ENCODE measurements at regions not wholly inside any gene's neighbourhood (a gene's known extent, or its start where the extent isn't known, plus 50 kb on each side); places are given as distances from the start of the nearest gene placed in this dataset.

DNA sequence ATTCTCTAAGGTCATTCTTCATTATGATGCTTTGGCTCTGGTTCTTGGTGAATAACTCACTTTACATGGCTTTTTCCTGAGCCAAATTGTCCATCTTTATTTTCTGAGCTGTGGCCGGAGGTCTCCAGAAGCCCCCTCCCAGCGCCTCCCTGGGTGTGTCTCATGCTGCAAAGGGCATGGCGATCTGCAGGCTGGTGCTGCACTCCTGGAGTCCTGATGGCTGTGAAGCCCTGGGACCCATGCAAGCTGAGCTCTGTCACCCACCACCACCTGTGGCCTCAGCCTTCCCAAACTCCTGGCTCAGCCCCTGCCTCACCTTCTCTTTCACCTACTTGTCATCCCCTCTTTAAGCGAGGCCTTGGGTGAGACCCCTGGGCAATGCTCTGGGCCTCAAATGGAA is 96.9 kb downstream of the CEBPB start:
- WGBS (ENCODE audit: insufficient coverage, low coverage, low lambda C conversion rate, missing lambda C conversion rate) = 83% methylated on average over 1 of the region's 4 CpGs
- no peak for TF ChIP-seq POLR2A (IDR thresholded peaks at IDR 0.05)
- TF ChIP-seq, protein P1, sequence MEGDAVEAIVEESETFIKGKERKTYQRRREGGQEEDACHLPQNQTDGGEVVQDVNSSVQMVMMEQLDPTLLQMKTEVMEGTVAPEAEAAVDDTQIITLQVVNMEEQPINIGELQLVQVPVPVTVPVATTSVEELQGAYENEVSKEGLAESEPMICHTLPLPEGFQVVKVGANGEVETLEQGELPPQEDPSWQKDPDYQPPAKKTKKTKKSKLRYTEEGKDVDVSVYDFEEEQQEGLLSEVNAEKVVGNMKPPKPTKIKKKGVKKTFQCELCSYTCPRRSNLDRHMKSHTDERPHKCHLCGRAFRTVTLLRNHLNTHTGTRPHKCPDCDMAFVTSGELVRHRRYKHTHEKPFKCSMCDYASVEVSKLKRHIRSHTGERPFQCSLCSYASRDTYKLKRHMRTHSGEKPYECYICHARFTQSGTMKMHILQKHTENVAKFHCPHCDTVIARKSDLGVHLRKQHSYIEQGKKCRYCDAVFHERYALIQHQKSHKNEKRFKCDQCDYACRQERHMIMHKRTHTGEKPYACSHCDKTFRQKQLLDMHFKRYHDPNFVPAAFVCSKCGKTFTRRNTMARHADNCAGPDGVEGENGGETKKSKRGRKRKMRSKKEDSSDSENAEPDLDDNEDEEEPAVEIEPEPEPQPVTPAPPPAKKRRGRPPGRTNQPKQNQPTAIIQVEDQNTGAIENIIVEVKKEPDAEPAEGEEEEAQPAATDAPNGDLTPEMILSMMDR (IDR thresholded peaks at IDR 0.05) = no peak
- Histone ChIP-seq H3K4me3 (no peak overlapping the region), H3K9me3 (no peaks in the 10 kb centered on the region), H3K4me1 (peaks cover 0 to 34% (median 14%) of the 10 kb centered on the region in 4 donors), H3K27me3 (no peaks in the 10 kb centered on the region), H3K27ac (no peak overlapping the region), H3K36me3 (no peaks in the 10 kb centered on the region)
- intact Hi-C loops (cut with DNase I) = no loop called here
- DNase-seq = no peak
- ATAC-seq = no peak

DNA sequence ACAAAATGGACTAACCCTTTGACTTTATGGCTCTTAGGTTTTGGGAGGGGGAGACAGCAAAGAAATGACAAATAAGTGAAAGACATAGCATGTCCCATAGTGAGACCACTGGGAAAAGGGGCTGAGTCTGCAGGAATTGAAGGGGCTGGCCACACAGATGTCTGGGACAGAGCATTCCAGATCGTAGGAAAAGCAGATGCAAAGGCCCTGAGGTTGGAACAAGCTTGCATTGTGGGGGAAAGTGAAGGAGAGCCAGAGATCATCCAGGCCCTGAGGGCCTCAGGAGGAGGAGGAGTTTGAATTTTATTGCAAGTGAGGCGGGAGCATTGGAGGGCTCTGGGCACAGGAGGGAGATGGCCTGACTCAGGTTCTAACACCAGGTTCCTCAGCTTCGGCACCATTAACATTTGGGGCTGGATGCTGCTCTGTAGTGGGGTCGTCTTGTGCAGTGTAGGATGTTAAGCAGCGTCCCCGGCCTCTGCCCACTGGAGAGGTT is 97.5 kb downstream of the CEBPB start:
- intact Hi-C loops (cut with DNase I) = no loop called here
- Histone ChIP-seq H3K27ac (no peak overlapping the region), H3K27me3 (no peaks in the 10 kb centered on the region), H3K4me3 (no peak overlapping the region), H3K9me3 (no peaks in the 10 kb centered on the region), H3K4me1 (peaks cover 0 to 40% (median 18%) of the 10 kb centered on the region in 4 donors), H3K36me3 (no peaks in the 10 kb centered on the region)
- WGBS (ENCODE audit: insufficient coverage, low coverage, low lambda C conversion rate, missing lambda C conversion rate) = 100% methylated on average over 1 of the region's 6 CpGs
- TF ChIP-seq POLR2A (IDR thresholded peaks at IDR 0.05) = no peak
- TF ChIP-seq, protein P1 (IDR thresholded peaks at IDR 0.05) = no peak
- no peak for DNase-seq
- no peak for ATAC-seq

DNA sequence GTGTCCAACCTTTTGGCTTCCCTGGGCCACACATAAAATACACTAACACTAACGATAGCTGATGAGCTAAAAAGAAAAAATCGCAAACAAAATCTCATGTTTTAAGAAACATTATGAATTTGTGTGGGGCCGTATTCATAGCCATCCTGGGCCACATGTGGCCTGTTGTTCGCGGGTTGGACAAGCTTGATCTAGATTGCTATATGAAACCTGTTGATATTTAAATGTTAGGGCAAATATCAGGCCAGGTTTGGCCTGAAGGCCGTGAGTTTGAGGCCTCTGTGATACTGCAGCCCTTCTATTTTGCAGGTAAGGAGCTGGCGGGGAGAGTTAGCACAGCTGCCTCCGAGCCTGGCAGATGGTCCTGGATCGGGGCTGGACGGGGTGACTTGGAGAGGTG is 99.0 kb downstream of the CEBPB start:
- DNase-seq = peak in 1 of 3 donors; percentile 42
- H3K27me3 ChIP-seq = no peaks in the 10 kb centered on the region
- H3K4me3 ChIP-seq = no peak overlapping the region
- ATAC-seq = no peak
- no peaks in the 10 kb centered on the region for H3K36me3 ChIP-seq
- intact Hi-C loops (cut with DNase I) = no loop called here
- 85% methylated on average over 7 of the region's 10 CpGs for WGBS (ENCODE audit: insufficient coverage, low coverage, low lambda C conversion rate, missing lambda C conversion rate)
- TF ChIP-seq POLR2A (IDR thresholded peaks at IDR 0.05) = no peak
- TF ChIP-seq, protein P1 (IDR thresholded peaks at IDR 0.05) = no peak
- H3K4me1 ChIP-seq = peaks cover 0 to 34% (median 16%) of the 10 kb centered on the region in 4 donors
- H3K27ac ChIP-seq = no peak overlapping the region
- H3K9me3 ChIP-seq = no peaks in the 10 kb centered on the region

DNA sequence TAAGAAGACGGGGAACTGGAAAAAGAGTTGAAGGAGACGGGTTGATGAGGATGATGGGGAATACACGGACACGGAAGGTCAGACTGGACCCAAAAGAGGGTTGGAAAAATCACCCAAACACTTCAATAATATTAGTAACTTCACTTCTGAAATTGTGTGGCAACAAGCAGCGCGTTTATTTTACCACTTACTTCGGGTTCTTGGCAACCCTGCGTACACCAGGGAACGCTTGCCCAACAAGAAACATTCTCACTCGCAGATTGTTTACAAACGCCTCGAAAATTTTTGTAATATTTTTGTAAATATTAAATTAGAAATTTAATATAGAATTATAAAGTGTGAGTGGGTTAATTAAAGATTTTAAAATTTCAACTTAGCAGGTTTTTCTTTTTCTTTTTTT is 99.5 kb downstream of the CEBPB start:
- Histone ChIP-seq H3K4me1 (peaks cover 0 to 29% (median 16%) of the 10 kb centered on the region in 4 donors), H3K4me3 (no peak overlapping the region), H3K36me3 (no peaks in the 10 kb centered on the region), H3K9me3 (no peaks in the 10 kb centered on the region), H3K27ac (no peak overlapping the region), H3K27me3 (no peaks in the 10 kb centered on the region)
- DNase-seq = peak in 1 of 3 donors; percentile 1
- 87% methylated on average over 12 of the region's 12 CpGs for WGBS (ENCODE audit: insufficient coverage, low coverage, low lambda C conversion rate, missing lambda C conversion rate)
- TF ChIP-seq, protein P1 (IDR thresholded peaks at IDR 0.05) = no peak
- no peak for TF ChIP-seq POLR2A (IDR thresholded peaks at IDR 0.05)
- no peak for ATAC-seq
- intact Hi-C loops (cut with DNase I) = no loop called here

DNA sequence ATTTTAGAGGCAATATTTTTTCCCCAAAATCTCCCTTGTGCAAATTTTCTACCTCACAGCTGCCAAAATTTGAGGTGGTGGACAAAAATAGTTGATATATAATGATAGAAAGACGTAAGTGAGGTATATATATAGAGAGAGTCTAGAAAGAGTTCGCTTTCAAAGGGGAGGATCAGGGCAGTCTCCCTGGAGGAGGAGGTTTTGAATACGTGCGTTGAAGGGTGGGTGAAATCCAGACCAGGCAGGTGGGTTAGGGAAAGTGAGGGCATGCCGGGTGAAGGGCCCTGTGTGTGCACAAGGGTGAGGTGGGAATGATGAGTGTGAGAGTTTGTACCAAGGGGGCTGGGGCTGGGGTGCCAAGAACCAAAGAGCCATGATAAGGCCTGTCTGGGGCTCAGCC is 100.2 kb downstream of the CEBPB start:
- H3K4me3 ChIP-seq = no peak overlapping the region
- no peak for ATAC-seq
- DNase-seq = peak in 1 of 3 donors; percentile 13

More for the DNA sequence above, 100.2 kb downstream of the CEBPB start:
- Histone ChIP-seq H3K9me3 (no peaks in the 10 kb centered on the region), H3K36me3 (no peaks in the 10 kb centered on the region), H3K27ac (peak overlapping the region in 1 of 3 donors; percentile 97), H3K4me1 (peaks cover 0 to 33% (median 16%) of the 10 kb centered on the region in 4 donors), H3K27me3 (no peaks in the 10 kb centered on the region)
- intact Hi-C loops (cut with DNase I) = no loop called here
- 88% methylated on average over 5 of the region's 5 CpGs for WGBS (ENCODE audit: insufficient coverage, low coverage, low lambda C conversion rate, missing lambda C conversion rate)
- TF ChIP-seq, protein P1 (IDR thresholded peaks at IDR 0.05) = no peak
- TF ChIP-seq POLR2A (IDR thresholded peaks at IDR 0.05) = no peak

Measured in right lobe of liver (tissue), 6 donors.